GM19397 (cell line): ENCODE measurements at regions not wholly inside any gene's neighbourhood (a gene's known extent, or its start where the extent isn't known, plus 50 kb on each side); places are given as distances from the start of the nearest gene placed in this dataset.

Experiments
- ATAC-seq: cut with Tn5 transposase; IDR thresholded peaks from one replicate; pipeline ENCODE4 v1.9.1; 2021; ENCODE audit warnings: mild to moderate bottlenecking, moderate library complexity; ENCODE audit not compliant: unreplicated experiment

DNA sequence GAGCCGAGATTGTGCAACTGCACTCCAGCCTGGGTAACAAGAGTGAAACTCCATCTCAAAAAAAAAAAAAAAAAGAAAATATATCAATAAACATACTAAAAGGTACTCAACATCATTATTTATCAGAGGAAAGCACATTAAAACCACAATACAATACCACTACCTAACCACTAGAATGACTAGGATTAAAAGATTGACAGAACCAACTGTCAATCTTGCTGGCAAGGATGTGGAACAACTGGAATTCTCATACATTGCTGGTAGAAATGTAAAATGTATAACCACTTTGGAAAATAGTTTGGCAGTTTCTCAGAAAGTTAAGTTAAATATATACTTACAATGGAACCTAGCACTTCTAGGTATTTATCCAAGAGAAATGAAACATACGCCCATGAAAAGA lies 88.6 kb downstream of the B3GNT2 start:
- no peak for ATAC-seq

DNA sequence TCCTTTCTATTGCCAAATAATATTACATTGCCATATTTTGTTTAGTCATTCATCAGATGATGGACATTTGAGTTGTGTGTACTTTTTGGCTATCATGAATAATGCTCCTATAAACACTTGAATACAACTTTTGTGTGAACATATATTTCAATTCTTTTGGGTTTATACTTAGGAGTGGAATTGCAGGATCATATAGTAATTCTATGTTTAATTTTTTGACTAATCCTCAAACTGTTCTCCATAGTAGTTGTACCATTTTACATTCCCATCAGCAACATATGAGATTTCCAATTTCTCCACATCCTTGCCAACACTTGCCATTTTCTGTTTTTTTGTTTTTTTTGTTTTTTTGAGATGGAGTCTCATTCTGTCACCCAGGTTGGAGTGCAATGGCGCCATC lies 87.2 kb downstream of the B3GNT2 start:
- ATAC-seq = no peak

DNA sequence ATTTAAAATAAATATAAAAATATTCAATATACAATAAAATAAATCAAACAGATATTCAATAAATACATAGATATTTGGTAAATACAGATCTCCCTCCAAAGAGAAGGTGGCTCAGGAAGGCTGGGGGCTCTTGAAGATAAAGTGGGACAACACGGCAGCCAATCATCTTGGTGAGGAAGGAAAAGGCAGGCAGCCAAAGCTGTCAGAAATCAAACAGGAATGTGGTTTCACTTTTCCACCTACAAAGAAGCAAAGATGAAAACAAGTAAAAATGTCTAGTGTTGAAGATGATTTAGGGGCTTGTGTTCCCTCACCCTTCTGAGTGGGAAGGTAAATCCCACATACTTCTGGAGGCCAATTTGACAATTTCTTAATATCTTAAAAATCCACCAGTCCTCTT lies 85.7 kb downstream of the B3GNT2 start:
- no peak for ATAC-seq

DNA sequence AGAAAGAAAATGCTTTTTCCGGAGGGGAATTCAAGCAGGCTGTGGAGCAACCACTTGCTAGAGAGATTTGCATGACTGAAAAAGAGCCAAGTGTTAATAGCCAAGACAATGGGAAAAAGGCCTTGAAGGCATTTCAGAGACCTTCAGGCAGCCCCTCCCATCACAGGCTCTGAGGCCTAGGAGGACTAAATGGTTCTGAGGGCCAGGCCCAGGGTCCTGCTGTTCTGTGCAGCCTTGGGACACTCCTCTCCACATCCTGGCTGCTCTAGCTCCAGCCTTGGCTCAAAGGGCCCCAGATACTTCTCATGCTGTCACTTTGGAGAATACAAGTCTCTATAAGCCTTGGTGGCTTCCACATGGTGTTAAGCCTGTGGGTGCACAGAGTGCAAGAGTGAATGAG lies 81.8 kb downstream of the B3GNT2 start:
- no peak for ATAC-seq
